SK-N-SH (cell line): ENCODE measurements at regions not wholly inside any gene's neighbourhood (a gene's known extent, or its start where the extent isn't known, plus 50 kb on each side); places are given as distances from the start of the nearest gene placed in this dataset.

Experiments used
- CHD2 ChIP-seq: fragments of 150-350 bp; IDR thresholded peaks from 2 replicates; pipeline ENCODE4 v1.6.1; 2018; ENCODE audit warnings: low read length; ENCODE audit not compliant: partially characterized antibody
- RCOR1 ChIP-seq: fragments of 150-350 bp; IDR thresholded peaks from 2 replicates; pipeline ENCODE4 v1.6.1; 2017; ENCODE audit warnings: antibody characterized with exemption, low read length
- SIN3A ChIP-seq: IDR thresholded peaks from 2 replicates; pipeline ENCODE4 v1.6.1; 2012; ENCODE audit warnings: low read depth, mild to moderate bottlenecking, low read length, moderate library complexity, borderline replicate concordance
- TF ChIP-seq, protein P1 (sequence below): fragments of 200-600 bp; sonication (generic); IDR thresholded peaks from 2 replicates; pipeline ENCODE4 v1.6.1; 2017; ENCODE audit warnings: antibody characterized with exemption, mild to moderate bottlenecking, moderate library complexity
- TF ChIP-seq, protein P2 (sequence below): fragments of 150-350 bp; IDR thresholded peaks from 2 replicates; pipeline ENCODE4 v1.6.1; 2016; ENCODE audit warnings: mild to moderate bottlenecking, low read depth, low read length

- TF ChIP-seq, protein P1, sequence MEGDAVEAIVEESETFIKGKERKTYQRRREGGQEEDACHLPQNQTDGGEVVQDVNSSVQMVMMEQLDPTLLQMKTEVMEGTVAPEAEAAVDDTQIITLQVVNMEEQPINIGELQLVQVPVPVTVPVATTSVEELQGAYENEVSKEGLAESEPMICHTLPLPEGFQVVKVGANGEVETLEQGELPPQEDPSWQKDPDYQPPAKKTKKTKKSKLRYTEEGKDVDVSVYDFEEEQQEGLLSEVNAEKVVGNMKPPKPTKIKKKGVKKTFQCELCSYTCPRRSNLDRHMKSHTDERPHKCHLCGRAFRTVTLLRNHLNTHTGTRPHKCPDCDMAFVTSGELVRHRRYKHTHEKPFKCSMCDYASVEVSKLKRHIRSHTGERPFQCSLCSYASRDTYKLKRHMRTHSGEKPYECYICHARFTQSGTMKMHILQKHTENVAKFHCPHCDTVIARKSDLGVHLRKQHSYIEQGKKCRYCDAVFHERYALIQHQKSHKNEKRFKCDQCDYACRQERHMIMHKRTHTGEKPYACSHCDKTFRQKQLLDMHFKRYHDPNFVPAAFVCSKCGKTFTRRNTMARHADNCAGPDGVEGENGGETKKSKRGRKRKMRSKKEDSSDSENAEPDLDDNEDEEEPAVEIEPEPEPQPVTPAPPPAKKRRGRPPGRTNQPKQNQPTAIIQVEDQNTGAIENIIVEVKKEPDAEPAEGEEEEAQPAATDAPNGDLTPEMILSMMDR = no peak
- no peak for TF ChIP-seq SIN3A
- no peak for TF ChIP-seq CHD2
- TF ChIP-seq RCOR1 = no peak
- TF ChIP-seq, protein P2, sequence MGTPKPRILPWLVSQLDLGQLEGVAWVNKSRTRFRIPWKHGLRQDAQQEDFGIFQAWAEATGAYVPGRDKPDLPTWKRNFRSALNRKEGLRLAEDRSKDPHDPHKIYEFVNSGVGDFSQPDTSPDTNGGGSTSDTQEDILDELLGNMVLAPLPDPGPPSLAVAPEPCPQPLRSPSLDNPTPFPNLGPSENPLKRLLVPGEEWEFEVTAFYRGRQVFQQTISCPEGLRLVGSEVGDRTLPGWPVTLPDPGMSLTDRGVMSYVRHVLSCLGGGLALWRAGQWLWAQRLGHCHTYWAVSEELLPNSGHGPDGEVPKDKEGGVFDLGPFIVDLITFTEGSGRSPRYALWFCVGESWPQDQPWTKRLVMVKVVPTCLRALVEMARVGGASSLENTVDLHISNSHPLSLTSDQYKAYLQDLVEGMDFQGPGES = no peak
These were observed 110.6 kb upstream of the TENT5A start for GRCh38 chr6:81863123-81863522.
